Pancreas (tissue), 10 donors: ENCODE measurements at regions not wholly inside any gene's neighbourhood (a gene's known extent, or its start where the extent isn't known, plus 50 kb on each side); places are given as distances from the start of the nearest gene placed in this dataset.

ENCODE experiments used
- ATAC-seq, 4 donors: fragments of 200-7000 bp; cut with Tn5 transposase; one replicate each; pipeline versions ENCODE4 v1.8.0 to v1.9.1; 2020; ENCODE audit warnings: mild to moderate bottlenecking in 4 of 4, moderate library complexity in 4 of 4
- DNase-seq, 6 donors: peaks; one replicate each; pipeline ENCODE4 v3.0.0-alpha.2; 2020
- FAIRE-seq: peaks from 2 replicates; lab custom pipeline; 2012; peaks lifted over from hg19 to GRCh38; lab: Jason Lieb, UNC
- H3K27ac ChIP-seq, 4 donors: fragments of 200-600 bp; sonication (generic); 1 replicate in 3 of 4; 2 replicates in 1 of 4; pipeline versions ENCODE4 v1.5.0 to v1.8.0; 2020
- H3K27me3 ChIP-seq, 4 donors: fragments of 200-600 bp; one replicate each; pipeline ENCODE4 v1.8.0; 2021
- H3K36me3 ChIP-seq, 3 donors: fragments of 200-600 bp; sonication (generic) in 1 of 3; one replicate each; pipeline versions ENCODE4 v1.5.0 to v1.8.0; 2020 to 2021
- H3K4me1 ChIP-seq, 3 donors: fragments of 200-600 bp; one replicate each; pipeline ENCODE4 v1.8.0; 2021
- H3K4me3 ChIP-seq, 4 donors: fragments of 200-600 bp; sonication (generic) in 2 of 4; one replicate each; pipeline versions ENCODE4 v1.5.0 to v1.8.0; 2020 to 2021
- H3K9me3 ChIP-seq, 4 donors: fragments of 200-600 bp; one replicate each; pipeline ENCODE4 v1.8.0; 2021
- WGBS, 2 donors: extraction: QIAGEN DNeasy Blood & Tissue Kit; methylation state at CpG; one replicate each; pipeline ENCODE4 v1.1.7; 2013; 5-methylcytosine and 5-hydroxymethylcytosine counted together
- intact Hi-C, 3 donors: fragments of 100-400 bp; cut with DNase I; formaldehyde crosslinking; loops; one replicate each; pipeline versions ENCODE4 v1.11.1 to v1.14.2; 2022
- TF ChIP-seq, protein P1 (sequence below), 4 donors: fragments of 200-600 bp; sonication (generic) in 3 of 4; IDR thresholded peaks; one replicate each; pipeline versions ENCODE4 v1.5.0 to v1.8.0; 2021; ENCODE audit warnings: antibody characterized with exemption in 4 of 4
- donor health status: healthy with polysubstance abuse.
- donor health status: DM: no; HTN: no; CAD: no; lungs with moderate emphysema.
- donor health status: DM: no; HTN: no; CAD: no.
- donor health status: control.
- donor health status: control.
- donor health status: Bipolar disorder and iron deficiency.
- donor health status: DM: yes; HTN: yes; CAD: no.
- donor health status: DM: no; HTN: no; CAD: no.
- donor health status: DM: no; HTN: no; CAD: no.
- donor health status: DM: yes; HTN: yes; CAD: no.

DNA sequence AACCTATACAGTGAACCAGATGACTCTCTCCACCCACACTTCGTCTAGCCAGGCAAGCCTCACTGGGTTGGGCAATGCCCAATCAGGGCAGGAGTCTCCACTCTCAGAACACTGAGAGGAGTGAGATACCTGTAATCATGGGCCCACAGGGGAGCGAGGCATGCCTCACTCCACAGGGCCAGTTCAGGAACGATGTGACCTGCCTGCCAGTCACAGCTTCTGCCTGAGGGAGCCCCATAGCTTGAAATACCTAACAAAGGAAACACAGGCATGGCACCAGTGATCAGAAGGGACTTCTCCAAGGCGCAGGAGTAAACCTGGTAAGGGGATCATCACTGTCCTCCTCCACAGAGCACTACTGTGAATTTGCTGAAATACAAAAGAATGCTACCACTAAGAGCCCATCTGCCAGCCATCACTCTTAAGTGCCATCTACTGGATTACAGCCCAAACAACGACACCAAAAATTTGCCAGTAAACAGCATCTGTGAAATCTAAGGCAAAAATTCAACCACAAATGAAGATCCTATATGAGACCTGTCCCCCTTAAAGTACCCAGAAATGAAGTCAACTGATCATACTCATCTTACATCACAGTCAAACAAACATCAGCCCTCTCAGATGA, 689.9 kb upstream of the SEMA6D start:
- Histone ChIP-seq H3K36me3 (no peaks in the 10 kb centered on the region), H3K4me3 (no peak overlapping the region), H3K4me1 (no peaks in the 10 kb centered on the region), H3K27ac (no peak overlapping the region), H3K27me3 (no peaks in the 10 kb centered on the region), H3K9me3 (no peaks in the 10 kb centered on the region)
- ATAC-seq, result no peak
- peak in 1 of 6 donors; percentile 16 for DNase-seq
- intact Hi-C loops, result no loop called here
- no peak for FAIRE-seq
- WGBS, 2 donors, result 51 to 63% methylated on average over 5 of the region's 5 CpGs
- TF ChIP-seq, protein P1, sequence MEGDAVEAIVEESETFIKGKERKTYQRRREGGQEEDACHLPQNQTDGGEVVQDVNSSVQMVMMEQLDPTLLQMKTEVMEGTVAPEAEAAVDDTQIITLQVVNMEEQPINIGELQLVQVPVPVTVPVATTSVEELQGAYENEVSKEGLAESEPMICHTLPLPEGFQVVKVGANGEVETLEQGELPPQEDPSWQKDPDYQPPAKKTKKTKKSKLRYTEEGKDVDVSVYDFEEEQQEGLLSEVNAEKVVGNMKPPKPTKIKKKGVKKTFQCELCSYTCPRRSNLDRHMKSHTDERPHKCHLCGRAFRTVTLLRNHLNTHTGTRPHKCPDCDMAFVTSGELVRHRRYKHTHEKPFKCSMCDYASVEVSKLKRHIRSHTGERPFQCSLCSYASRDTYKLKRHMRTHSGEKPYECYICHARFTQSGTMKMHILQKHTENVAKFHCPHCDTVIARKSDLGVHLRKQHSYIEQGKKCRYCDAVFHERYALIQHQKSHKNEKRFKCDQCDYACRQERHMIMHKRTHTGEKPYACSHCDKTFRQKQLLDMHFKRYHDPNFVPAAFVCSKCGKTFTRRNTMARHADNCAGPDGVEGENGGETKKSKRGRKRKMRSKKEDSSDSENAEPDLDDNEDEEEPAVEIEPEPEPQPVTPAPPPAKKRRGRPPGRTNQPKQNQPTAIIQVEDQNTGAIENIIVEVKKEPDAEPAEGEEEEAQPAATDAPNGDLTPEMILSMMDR (IDR thresholded peaks at IDR 0.05), result no peak

DNA sequence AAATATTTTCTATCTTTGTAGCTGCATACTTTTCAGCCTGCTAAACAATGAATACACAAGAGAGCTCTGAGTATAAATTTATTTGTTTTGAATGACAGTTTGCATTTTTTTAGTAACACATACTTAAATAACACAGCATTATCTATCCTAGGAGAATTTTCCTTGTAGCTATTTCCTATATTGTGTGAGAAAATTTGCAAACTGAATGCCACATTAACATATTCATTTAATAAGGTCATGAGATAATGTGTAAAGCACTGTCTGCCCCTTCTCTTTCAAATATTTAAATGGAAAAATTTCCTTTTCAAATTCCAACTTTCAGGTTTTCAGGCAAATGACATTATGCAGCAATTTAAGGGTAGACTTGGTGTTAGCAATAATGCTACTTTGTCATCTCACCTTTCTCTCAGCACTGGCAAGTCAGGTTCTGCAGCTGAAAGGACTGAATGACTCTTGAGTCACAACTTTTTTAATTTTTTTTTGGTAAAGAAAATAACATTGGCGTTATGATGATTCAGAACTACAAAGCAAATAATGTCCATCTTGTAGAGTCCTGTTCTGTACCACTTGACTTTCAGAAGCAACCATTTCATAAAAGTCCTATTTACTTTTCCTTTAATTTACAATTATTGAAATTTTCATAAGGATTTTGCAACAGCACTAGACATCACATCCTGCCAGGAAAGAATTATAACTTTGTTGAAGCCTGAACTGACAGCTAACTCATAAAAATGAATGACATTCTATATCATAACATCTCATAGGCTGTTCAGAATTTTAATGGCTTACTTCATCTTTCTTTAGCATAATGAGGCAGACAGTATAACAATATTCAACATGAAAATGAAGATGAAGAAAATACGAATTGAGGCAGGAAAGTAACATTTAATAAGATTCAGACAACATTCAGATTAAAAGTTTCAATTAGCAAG, 681.6 kb upstream of the SEMA6D start:
- no peak overlapping the region for H3K27ac ChIP-seq
- intact Hi-C loops, result no loop called here
- ATAC-seq, result no peak
- DNase-seq, result no peak
- H3K36me3 ChIP-seq, result no peaks in the 10 kb centered on the region
- 34 to 41% methylated on average over 2 of the region's 2 CpGs for WGBS, 2 donors
- no peaks in the 10 kb centered on the region for H3K27me3 ChIP-seq
- no peaks in the 10 kb centered on the region for H3K4me1 ChIP-seq
- H3K9me3 ChIP-seq, result no peaks in the 10 kb centered on the region
- H3K4me3 ChIP-seq, result no peak overlapping the region
- TF ChIP-seq, protein P1 (IDR thresholded peaks at IDR 0.05), result no peak
- no peak for FAIRE-seq

DNA sequence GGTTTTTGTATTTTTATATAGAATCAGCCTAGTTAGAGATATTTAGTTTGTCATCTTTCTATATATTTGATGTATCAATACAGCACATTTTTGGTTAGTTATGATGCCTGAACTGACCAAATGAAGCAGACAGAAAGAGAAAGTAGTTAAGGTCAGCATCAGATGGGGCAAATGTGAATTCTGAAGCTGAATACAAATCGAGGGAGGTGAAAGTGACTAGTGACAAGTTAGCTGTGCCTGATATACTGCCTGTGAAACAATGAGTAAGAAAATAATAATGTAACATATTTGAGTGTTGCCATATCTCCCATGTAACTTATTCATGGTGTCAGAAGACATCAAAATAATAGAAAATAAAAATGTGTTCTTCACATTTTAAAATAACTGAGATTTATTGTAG, 680.3 kb upstream of the SEMA6D start:
- no peak for DNase-seq
- no peaks in the 10 kb centered on the region for H3K27me3 ChIP-seq
- H3K4me3 ChIP-seq, result no peak overlapping the region
- no peaks in the 10 kb centered on the region for H3K4me1 ChIP-seq
- no peaks in the 10 kb centered on the region for H3K36me3 ChIP-seq
- no peak for ATAC-seq
- no peaks in the 10 kb centered on the region for H3K9me3 ChIP-seq
- WGBS, 2 donors, result 22 to 30% methylated on average over 1 of the region's 1 CpG
- TF ChIP-seq, protein P1 (IDR thresholded peaks at IDR 0.05), result no peak
- H3K27ac ChIP-seq, result no peak overlapping the region
- intact Hi-C loops, result no loop called here
- FAIRE-seq, result no peak

DNA sequence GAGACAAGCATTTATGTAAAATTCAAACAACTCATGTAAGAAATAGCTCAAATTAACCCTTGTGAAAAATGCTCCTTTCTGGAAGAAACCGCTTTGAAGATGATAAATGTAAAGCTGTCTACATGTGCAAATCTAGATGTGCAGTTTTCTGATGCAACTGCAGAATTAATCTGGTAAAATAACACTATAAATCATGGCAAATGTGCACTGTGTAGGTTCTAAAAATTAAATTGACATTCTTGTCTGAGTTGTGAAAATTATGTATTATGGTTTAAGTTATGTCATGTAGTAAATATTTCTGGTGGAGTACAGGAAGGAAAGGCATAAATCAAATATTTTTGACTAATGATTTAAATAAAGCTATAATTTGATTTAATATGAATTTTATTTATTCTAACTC, 678.1 kb upstream of the SEMA6D start:
- no peak for ATAC-seq

More for the DNA sequence above, 678.1 kb upstream of the SEMA6D start:
- no peak overlapping the region for H3K27ac ChIP-seq
- intact Hi-C loops, result no loop called here
- H3K27me3 ChIP-seq, result no peaks in the 10 kb centered on the region
- H3K36me3 ChIP-seq, result no peaks in the 10 kb centered on the region
- FAIRE-seq (no peak), DNase-seq (no peak)
- no peak overlapping the region for H3K4me3 ChIP-seq
- TF ChIP-seq, protein P1 (IDR thresholded peaks at IDR 0.05), result no peak
- WGBS, 2 donors, result 93 to 96% methylated on average over 1 of the region's 1 CpG
- H3K9me3 ChIP-seq, result no peaks in the 10 kb centered on the region
- H3K4me1 ChIP-seq, result no peaks in the 10 kb centered on the region
